ENCODE measurements at regions not wholly inside any gene's neighbourhood (a gene's known extent, or its start where the extent isn't known, plus 50 kb on each side); places are given as distances from the start of the nearest gene placed in this dataset.
"Not testable (repeated sequence)": the region's sequence is repeated elsewhere in the genome, so short reads cannot be mapped to it uniquely, and the experiment has no call there.

DNA sequence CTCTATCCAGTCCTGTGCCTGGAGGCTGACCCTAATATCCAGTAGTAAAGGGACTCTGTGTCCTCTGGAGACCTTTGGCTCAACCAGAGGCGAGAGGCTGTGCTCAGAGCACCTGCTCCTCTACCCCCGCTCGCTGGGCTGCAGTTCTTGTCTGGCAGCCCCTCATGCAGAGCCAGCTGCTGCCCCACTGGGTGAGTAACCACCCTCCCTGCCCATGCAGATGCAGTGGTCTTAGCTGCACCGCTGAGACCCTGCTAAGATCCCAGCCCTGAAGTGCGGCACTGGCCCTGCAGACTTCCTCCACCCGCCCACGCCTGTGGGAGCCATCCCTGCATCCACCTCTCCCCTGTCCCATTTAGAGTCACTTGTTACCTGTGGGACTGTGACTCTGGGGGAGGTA is 347.5 kb upstream of the SFSWAP start:
- DNase-seq = no peak

DNA sequence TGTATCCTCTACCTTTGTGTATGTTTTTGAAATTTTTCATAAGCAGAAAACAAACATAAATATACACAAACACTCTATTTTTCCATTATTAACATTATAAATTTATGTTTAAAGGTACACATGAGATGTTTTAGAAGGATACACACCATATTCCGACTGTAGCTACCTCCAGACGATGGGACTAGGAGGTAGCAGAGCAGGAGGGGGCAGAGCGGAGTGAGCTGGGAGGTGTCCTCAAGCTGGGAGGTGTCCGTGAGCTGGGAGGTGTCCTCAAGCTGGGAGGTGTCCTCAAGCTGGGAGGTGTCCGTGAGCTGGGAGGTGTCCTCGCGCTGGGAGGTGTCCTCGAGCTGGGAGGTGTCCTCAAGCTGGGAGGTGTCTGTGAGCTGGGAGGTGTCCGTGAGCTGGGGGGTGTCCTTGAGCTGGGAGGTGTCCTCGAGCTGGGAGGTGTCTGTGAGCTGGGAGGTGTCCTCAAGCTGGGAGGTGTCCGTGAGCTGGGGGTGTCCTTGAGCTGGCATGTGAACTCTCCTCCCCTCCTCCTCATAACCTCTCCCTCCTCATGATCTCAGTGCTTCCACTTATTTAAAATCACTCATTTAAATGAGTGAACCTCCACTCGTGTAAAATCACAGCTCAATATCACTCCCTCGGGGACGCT is 346.9 kb upstream of the SFSWAP start:
- no peak for DNase-seq

DNA sequence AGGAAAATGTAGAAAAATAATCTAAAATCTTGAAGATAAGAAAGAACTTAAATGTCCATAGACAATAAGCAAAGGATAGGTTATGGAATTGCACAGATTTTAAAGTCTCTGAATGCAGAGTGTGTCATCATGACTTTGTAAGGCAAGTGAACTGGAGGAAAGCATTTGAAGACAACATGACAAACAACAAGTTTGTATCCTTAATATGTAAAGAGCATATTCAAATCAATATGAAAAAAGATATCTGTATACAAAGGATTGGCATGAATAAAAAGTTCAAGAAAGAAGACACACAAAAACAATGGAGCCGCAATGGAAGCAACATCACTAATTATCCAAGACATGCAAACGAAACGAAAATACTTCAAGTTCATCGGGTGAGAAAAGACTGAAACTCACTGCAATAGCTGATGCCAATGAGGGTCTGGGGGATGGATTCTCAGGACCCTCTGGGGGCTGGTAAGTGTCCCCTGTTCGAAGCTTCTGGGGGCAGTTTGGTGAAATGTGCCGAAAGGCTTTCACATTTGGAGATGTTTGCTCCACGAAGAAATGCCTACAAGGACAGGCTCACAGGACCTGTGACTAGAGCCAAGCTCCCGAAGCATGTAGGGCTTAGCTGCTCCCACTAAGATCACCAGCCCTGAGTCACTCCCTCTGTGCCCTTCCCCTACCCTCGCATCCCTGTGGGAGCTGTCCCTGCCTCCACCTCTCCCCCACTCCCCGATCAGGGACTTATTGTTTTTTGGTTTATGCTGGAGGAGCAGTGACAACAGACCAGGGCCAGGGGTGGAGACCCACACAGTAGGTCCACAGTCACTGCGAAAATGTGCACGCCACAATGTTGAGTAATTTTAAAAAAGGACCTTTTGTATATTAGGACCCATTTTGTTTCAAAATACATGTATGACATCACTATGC is 345.7 kb upstream of the SFSWAP start:
- no peak for DNase-seq

DNA sequence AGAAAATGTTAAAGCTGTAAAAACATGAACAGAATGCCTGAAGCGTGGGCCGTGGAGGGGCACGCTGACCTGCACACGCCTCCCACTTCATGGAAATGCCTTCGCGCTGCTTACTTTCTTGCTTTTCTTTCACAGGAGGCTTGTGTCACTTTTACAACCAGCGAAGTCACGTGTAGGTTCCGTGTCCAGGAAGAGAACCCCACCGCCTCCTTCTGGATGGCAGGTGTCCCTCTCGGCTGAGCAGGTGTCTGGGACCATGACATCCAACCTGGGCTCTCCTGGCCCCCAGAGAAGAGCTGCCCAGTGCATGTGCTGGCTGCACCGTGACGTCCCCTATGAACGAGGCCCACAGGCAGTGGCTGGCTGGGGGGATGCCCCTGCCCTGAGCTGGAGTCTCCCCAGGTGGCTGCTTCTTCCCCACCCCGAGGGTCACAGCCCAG is 345.0 kb upstream of the SFSWAP start:
- DNase-seq = no peak

DNA sequence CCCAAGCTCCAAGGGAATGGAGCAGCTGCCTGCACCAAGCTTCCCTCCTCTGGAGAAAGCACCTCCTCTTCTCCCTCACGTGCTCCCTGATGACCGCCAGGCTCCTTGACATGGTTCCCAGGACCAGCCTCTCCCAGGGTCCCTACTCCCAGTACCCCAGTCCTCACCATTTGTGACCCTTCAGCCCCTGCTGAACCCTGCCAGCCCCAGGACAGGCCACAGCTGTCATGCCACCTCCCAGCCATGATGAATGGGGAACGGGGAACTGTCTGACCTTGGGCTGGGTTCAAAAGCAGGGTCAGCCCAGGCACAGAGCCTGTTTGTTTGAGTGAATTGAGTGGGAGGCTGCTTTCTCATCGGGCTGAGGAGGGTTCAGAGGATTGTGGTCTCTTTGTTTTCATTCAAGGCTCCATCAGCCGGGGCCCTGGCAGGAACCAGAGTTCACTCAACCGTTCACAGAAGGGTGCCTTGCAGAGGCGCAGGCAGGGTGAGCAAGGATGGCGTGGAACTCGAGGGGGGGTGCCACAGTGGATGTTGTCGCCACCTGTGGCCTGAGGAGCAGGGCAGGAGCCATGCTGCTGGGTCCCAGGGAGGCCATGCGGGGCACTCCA is 344.5 kb upstream of the SFSWAP start:
- no peak for DNase-seq

DNA sequence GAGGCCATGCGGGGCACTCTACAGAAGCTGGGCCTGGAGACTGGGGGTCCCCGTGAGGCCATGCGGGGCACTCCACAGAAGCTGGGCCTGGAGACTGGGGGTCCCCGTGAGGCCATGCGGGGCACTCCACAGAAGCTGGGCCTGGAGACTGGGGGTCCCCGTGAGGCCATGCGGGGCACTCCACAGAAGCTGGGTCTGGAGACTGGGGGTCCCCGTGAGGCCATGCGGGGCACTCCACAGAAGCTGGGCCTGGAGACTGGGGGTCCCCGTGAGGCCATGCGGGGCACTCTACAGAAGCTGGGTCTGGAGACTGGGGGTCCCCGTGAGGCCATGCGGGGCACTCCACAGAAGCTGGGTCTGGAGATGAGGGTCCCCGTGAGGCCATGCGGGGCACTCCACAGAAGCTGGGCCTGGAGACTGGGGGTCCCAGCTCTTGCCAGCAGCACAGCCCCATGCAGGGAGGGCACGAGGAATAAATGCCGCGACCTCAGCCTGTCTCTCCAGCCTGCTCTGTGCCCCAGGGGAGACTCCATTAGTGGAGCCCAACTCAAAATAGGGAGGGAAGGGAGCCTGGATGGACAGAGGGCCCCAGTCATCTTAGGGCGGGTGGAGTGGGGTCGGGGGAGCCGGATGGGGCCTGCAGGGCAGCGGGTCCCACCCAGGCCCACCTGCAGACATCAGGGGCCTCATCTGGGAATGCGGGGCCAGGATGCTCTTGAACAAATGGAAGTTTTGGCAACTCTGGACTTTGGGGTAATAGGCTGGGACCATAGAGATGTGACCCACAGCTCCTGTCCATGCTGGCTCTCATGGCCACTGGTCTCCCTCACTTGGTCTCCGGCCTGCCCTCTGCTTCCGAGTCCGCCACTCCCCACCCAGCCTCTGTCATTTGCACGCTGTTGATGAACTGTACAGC is 343.6 kb upstream of the SFSWAP start:
- DNase-seq = not testable (repeated sequence)

DNA sequence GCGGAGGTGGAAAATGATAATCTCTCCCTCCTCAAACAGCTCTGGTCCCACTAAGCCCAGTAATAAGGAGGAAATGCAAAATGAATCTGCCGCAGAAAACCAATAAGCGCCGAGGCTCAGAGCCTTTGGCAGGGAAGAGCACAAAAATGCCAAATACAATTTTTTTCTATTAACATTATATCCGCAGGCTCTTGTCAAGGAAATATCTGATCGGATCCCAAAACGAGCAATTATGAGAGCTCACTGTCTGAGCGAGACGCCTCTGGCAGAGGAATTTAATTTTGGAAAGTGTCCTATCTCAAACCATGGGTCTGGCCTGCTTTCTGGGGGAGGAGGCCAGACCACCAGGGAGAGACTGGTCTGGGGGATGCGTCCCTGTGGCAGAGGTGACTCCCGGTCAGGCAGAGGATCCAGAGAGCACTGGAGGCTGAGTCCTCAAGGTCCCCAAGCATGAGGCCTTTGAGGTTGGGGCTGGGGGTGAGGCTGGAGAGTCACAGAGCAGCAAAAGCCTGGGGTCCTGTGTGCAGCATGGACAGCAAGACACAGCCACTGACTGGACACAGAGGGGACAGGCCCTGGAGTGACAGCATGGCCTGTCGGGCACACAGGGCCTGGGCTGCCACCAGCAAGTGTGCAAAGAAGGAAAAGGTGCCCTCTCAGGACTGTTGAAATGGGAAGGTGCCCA is 342.8 kb upstream of the SFSWAP start:
- no peak for DNase-seq

DNA sequence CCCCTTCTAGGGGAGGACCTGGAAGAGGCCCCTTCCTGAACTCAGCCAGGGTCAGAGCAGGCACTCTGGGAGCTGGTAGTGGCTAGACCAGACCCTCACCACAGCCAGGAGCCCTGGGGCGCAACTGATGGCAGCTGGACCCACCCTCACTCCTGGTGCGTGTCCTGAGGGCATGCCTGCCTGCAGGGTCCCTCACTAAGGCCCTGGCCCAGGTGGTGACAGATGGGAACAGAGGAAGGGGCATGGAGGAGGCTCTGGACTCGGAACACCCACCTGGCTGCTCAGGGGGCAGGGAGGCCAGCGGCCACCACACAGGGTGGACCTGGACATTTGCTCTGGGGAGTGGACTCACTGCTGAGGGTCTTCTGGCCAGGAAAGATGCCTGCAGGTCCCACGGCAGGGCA is 342.2 kb upstream of the SFSWAP start:
- no peak for DNase-seq

DNA sequence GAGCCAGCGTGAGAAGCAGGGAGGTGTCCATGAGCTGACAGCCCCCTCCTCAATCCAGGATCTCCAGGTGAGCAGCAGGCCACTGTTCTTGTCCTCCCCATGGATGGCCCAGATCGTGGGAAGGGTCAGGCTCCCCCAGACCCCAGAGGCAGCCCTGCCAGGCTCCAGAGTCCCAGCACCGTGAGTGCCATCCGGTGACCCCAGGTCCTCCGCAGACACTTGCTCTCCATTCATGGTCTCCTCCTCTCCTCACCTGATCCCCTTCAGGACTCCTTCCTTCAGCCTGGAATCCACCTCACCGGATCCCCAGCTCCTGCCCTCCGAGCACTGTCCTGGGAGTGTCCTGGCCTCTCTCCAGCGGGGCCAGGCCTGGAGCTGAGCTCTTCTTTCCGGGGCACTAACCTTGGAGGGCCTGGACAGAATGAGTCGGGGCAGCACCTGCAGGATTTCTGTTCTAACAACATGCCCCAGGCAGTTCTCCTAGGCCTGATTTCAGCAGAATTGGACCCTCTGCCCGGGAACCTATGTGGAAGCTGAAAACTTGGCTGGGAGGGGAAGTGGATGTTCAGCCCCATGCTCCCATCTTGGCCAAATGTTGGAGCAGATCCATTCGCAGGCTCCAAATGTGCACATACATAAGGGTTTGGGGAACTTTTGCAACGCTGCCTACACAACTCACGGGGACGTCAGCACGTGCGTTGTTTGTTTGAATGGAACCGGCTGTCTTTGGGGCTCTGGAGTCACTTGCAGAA is 341.6 kb upstream of the SFSWAP start:
- no peak for DNase-seq

DNA sequence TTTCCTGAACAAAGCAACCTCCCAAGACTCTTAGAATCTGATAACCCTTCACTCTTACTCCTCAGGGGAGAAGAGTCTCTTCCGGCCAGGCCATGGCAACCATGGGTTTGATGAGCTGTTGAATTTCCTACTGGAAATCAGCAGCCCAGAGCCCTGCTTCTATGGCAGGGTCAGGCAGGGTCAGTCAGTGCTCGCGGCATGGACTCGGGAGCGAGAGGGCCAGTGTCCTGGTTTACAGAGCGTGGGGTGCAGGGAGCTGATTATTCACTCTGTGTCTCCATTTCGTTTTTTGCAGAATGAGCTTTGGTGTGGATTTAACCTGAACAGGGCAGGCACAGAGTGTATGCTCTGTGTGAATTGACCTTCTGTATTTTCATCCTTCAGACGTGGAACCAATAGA is 340.6 kb upstream of the SFSWAP start:
- no peak for DNase-seq

DNA sequence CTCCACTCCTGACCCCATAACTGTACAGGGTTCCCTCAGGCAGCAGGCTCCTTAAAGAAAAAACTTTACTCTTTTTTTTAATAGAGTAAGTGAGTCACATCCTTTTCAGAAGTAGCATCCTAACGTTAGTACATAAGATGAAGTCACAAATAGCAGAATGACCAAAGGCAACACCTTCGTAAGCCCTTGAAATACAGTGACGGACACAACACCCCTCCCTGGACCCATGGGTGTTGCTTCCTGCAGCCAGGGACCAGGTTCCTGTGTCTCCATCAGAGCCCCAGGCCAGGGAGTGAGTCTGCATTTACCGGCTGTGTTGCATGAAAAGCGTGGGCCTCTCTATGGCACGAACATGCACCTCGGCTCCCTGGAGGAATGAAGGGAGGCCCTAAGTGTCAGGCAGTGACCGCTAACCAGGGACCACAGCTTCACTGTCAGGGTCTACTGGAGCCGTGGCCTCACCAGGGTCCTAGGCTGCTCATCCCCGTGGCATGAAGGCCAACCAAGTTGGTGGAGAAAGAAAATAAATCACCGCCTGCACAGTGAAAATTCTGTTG is 340.0 kb upstream of the SFSWAP start:
- DNase-seq = no peak

DNA sequence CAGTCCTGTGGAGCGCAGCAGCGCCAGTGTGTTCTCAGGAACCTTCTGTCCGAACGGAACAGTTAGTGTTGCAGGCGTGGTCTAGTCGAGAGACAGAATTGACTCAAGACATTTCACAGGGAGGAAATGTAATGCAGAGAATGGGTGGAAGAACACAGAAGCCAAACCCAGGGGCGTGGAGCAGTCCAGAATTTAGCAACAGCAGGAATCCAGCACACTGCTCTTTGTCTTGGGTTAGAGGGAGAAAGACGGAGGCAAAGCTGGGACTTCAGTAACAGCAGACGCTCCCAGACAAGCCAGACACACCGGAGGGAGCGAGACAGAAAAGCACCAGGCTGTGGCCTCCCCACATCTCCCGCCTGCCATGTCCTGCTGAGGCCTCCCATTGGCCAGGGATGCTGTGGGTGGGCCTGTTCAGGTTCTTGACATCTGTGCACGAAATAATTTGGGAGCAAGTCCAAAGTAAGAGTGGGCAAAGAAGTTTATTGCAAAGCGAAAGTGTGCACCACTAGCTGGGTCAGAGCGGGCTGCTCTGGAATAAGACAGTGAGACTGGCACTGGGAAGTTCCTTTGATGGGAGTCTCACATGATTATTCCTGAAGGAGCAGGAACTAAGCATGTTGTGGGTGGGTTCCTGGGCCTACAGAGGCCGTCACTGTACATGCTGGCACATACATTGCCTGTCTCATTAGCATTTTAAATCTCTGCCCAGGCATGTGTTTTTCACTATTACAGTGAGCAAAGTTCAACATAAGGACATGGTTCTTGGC is 339.3 kb upstream of the SFSWAP start:
- no peak for DNase-seq

DNA sequence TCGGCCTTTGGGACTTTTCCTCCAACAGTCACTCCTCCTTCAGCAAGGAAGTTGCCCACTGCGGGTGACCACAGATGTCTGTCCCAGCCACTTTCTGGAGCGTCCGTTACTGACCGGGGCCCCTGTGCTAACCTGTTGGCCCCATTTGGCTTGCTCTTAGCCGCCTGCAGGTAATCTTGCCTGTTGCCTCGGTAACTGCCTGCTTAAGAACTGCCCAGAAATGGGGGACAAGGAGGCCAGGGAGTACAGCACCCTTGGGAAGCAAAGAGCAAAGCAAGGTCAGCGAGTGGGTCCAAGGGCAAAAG is 338.8 kb upstream of the SFSWAP start:
- no peak for DNase-seq

DNA sequence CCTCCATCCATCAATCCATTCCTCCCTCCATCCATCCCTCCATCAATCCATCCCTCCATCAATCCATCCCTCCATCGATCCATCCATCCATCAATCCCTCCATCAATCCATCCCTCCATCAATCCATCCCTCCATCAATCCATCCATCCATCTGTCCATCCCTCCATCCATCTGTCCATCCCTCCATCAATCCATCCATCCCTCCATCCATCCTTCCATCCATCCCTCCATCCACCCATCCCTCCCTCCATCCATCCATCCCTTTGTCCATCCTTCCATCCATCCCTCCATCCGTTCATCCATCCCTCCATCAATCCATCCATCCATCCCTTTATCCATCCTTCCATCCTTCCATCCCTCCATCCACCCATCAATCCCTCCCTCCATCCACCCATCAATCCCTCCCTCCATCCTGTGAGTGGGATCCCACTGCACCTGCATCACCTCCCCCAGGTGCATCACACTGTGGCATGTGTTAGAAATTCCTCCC is 338.1 kb upstream of the SFSWAP start:
- no peak for DNase-seq

DNA sequence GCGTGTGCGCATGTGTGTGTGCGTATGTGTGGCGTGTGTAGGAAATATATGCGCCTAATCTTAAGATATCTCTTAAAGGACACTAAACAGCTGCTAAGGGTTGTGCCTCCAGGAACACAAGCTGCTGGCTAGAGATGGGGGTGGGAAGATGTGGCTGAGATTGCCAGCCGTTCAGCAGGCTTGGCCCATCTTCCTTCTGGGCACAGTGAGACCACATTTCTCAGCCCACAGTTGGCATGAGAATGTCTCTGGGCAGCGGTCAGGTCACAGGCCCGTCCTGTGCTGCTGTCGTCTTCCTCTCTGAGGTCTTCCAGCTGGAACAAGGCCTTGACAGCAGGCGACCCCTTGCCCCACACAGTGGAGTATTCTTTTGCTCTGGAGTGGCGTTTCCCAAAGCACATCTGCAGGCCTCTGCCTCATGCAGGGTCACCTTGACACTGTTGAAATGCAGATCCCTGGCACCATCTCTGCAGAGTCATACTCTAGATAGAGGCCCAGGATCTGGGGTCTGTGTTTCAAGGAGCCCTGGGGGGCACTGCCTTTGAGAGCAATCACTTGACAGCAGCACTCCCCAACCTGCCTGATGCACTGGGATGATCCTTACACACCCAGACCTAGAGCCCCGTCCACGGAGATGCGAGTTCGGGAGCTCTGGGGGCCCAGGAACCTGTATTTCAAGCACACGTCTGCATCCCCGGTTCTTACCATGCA is 335.5 kb upstream of the SFSWAP start:
- no peak for DNase-seq

DNA sequence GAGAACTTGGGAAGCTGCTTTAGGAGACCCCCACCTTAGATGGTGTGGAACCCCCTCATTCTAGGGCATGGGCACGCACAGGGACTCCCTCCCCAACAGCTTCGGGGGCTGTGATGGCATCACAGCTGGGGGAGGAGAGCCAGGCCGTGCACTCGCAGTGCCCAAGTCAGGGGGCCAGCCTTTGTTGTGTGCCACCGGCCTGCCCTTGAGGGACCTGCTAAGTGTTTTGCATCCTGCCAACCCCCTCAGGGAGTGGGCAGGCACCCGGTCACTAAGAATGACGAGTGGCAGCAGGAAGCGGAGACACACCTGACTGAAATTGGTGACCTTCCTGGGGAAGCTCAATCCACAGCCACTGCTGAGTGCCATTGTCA is 334.9 kb upstream of the SFSWAP start:
- no peak for DNase-seq

DNA sequence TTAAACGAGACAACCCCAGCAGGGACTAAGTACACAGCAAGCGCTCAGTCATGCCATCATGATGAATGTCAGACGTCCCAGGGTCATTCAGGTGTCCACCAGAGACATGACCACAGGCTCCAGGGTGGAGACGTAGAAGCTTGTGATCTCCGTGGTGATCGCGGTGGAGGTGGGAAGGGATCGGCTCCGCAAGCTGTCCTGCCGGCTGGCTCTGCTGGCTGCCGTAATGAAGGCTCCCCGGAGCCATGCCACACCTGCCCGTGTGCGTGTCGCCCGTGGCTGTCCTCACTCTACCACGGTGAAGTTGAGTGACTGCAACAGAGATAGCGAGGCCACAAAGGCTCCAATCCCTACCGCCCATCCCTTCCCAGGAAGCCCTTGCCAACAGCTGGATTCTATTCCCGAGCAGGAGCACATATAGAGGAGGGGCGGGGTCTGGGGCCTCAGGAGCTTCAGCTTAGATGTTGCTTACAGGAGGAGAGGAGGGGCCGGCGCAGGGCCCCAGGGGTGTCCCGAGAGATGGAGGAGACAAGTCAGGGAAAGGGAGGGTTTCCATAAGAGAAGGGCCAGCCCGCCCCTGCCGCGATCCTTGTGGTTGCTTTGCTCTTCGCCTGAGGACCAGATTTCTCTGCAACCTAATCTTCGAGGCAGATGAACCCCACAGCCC is 332.6 kb upstream of the SFSWAP start:
- DNase-seq = no peak

DNA sequence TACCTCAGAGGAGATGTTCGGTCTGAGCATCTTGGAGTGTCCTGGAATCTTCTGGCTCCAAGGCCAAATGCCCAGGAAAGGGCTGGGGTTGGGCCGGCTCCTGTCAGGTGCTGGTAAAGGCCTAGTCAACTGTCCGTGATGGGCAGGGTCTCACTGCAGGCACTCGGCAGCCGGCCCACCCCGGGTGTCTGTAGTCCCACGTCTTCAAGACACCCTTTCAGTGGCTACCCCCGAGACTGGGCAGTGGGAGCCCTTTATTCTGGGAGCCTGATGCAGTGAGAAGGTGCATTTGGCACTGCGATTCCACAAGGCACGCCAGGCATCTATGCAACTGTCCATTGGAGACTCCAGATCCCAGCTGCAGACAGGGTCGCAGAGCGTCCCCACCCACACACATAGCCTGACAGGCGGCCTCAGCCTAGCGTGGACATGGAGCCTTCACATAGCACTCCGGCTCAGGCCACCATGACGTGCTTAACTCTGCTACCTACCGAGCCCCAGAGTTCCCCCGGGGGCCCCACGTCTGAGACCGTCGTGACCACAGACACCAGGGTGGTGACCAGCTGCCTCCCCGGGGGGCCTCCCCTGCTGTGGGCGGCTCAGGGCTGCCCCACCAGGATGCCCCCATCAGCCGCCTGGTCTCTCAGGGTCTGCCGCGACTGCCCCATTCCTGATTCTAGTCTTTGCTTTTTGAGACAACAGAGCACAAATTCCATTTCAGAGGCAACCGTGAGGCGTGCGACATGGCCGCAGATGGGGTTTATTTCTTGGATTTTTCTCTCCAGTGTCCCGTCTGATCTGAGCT is 331.8 kb upstream of the SFSWAP start:
- no peak for DNase-seq

All from right kidney (tissue), 1 donor.